ENCODE measurements at regions not wholly inside any gene's neighbourhood (a gene's known extent, or its start where the extent isn't known, plus 50 kb on each side); places are given as distances from the start of the nearest gene placed in this dataset.

- TF ChIP-seq POLR2A (IDR thresholded peaks at IDR 0.05): no peak
- TF ChIP-seq, protein P1, sequence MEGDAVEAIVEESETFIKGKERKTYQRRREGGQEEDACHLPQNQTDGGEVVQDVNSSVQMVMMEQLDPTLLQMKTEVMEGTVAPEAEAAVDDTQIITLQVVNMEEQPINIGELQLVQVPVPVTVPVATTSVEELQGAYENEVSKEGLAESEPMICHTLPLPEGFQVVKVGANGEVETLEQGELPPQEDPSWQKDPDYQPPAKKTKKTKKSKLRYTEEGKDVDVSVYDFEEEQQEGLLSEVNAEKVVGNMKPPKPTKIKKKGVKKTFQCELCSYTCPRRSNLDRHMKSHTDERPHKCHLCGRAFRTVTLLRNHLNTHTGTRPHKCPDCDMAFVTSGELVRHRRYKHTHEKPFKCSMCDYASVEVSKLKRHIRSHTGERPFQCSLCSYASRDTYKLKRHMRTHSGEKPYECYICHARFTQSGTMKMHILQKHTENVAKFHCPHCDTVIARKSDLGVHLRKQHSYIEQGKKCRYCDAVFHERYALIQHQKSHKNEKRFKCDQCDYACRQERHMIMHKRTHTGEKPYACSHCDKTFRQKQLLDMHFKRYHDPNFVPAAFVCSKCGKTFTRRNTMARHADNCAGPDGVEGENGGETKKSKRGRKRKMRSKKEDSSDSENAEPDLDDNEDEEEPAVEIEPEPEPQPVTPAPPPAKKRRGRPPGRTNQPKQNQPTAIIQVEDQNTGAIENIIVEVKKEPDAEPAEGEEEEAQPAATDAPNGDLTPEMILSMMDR (IDR thresholded peaks at IDR 0.05): no peak
Observed at GRCh38 chr9:26266146-26266793, 588.0 kb upstream of the TUSC1 start.

Measured in testis (tissue), 2 donors.